WTC11 (cell line): ENCODE measurements at regions not wholly inside any gene's neighbourhood (a gene's known extent, or its start where the extent isn't known, plus 50 kb on each side); places are given as distances from the start of the nearest gene placed in this dataset.

ENCODE experiments used
- NFYB ChIP-seq: sonication (generic); formaldehyde crosslinking; conservative IDR thresholded peaks from 2 replicates; pipeline ENCODE4 v1.8.0; 2022; ENCODE audit warnings: low read depth, missing genetic modification reagents
- SMAD3 ChIP-seq: sonication (generic); formaldehyde crosslinking; IDR thresholded peaks from 2 replicates; pipeline ENCODE4 v1.8.0; 2022; ENCODE audit warnings: missing genetic modification reagents, mild to moderate bottlenecking, borderline replicate concordance
- SP1 ChIP-seq: sonication (generic); formaldehyde crosslinking; conservative IDR thresholded peaks from 2 replicates; pipeline ENCODE4 v1.8.1; 2022; ENCODE audit warnings: missing genetic modification reagents
- TEAD4 ChIP-seq: sonication (generic); formaldehyde crosslinking; IDR thresholded peaks from 2 replicates; pipeline ENCODE4 v1.8.0; 2022; ENCODE audit warnings: mild to moderate bottlenecking, missing genetic modification reagents
- ZBTB21 ChIP-seq: sonication (generic); formaldehyde crosslinking; IDR thresholded peaks from 2 replicates; pipeline ENCODE4 v1.8.1; 2023; ENCODE audit warnings: mild to moderate bottlenecking, missing genetic modification reagents, borderline replicate concordance
- TF ChIP-seq, protein P1 (sequence below): fragments of 200-600 bp; IDR thresholded peaks from 2 replicates; pipeline ENCODE4 v1.8.0; 2022; ENCODE audit warnings: antibody characterized with exemption
- TF ChIP-seq, protein P2 (sequence below): sonication (generic); formaldehyde crosslinking; IDR thresholded peaks from 2 replicates; pipeline ENCODE4 v1.8.0; 2022; ENCODE audit warnings: mild to moderate bottlenecking, missing genetic modification reagents
- TF ChIP-seq, protein P3 (sequence below): sonication (generic); formaldehyde crosslinking; IDR thresholded peaks from 2 replicates; pipeline ENCODE4 v1.8.1; 2023; ENCODE audit warnings: mild to moderate bottlenecking, missing genetic modification reagents, moderate library complexity
- TF ChIP-seq, protein P4 (sequence below): fragments of 250-450 bp; sonication (Bioruptor Pico); IDR thresholded peaks from 2 replicates; pipeline ENCODE4 v2.1.2; 2022; ENCODE audit warnings: mild to moderate bottlenecking, moderate library complexity
- TF ChIP-seq, protein P5 (sequence below): sonication (generic); formaldehyde crosslinking; IDR thresholded peaks from 2 replicates; pipeline ENCODE4 v1.8.0; 2023; ENCODE audit warnings: missing genetic modification reagents

DNA sequence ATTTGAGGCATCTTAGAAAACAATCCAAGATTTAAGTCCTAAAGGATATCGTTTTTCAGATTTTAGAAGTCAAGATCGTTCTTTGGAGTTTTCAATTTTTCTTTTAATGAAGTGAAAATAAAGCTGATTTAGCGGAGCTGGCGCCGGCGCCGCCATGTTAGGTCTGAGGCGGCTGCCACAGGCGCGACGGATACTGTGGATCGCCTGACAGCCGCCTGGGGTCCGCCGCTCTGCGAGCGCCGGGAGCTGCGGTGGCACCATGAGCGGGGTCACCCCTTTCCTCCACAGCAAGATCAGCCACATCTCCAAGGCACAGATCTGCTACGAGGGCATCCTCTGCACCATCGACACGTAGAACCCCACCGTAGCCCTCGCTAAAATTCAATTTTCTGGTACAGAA, 247.2 kb downstream of the GJA1 start:
- TF ChIP-seq, protein P1, sequence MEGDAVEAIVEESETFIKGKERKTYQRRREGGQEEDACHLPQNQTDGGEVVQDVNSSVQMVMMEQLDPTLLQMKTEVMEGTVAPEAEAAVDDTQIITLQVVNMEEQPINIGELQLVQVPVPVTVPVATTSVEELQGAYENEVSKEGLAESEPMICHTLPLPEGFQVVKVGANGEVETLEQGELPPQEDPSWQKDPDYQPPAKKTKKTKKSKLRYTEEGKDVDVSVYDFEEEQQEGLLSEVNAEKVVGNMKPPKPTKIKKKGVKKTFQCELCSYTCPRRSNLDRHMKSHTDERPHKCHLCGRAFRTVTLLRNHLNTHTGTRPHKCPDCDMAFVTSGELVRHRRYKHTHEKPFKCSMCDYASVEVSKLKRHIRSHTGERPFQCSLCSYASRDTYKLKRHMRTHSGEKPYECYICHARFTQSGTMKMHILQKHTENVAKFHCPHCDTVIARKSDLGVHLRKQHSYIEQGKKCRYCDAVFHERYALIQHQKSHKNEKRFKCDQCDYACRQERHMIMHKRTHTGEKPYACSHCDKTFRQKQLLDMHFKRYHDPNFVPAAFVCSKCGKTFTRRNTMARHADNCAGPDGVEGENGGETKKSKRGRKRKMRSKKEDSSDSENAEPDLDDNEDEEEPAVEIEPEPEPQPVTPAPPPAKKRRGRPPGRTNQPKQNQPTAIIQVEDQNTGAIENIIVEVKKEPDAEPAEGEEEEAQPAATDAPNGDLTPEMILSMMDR = no peak
- TF ChIP-seq, protein P2, sequence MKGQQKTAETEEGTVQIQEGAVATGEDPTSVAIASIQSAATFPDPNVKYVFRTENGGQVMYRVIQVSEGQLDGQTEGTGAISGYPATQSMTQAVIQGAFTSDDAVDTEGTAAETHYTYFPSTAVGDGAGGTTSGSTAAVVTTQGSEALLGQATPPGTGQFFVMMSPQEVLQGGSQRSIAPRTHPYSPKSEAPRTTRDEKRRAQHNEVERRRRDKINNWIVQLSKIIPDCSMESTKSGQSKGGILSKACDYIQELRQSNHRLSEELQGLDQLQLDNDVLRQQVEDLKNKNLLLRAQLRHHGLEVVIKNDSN = no peak
- TF ChIP-seq, protein P3, sequence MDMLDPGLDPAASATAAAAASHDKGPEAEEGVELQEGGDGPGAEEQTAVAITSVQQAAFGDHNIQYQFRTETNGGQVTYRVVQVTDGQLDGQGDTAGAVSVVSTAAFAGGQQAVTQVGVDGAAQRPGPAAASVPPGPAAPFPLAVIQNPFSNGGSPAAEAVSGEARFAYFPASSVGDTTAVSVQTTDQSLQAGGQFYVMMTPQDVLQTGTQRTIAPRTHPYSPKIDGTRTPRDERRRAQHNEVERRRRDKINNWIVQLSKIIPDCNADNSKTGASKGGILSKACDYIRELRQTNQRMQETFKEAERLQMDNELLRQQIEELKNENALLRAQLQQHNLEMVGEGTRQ (CRISPR knock-in tag) = no peak
- TF ChIP-seq ZBTB21 (no peak), TEAD4 (no peak), SP1 (no peak), SMAD3 (CRISPR knock-in tag) (no peak), NFYB (no peak)
- TF ChIP-seq, protein P4, sequence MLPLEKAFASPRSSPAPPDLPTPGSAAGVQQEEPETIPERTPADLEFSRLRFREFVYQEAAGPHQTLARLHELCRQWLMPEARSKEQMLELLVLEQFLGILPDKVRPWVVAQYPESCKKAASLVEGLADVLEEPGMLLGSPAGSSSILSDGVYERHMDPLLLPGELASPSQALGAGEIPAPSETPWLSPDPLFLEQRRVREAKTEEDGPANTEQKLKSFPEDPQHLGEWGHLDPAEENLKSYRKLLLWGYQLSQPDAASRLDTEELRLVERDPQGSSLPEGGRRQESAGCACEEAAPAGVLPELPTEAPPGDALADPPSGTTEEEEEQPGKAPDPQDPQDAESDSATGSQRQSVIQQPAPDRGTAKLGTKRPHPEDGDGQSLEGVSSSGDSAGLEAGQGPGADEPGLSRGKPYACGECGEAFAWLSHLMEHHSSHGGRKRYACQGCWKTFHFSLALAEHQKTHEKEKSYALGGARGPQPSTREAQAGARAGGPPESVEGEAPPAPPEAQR (CRISPR knock-in tag) = no peak
- TF ChIP-seq, protein P5, sequence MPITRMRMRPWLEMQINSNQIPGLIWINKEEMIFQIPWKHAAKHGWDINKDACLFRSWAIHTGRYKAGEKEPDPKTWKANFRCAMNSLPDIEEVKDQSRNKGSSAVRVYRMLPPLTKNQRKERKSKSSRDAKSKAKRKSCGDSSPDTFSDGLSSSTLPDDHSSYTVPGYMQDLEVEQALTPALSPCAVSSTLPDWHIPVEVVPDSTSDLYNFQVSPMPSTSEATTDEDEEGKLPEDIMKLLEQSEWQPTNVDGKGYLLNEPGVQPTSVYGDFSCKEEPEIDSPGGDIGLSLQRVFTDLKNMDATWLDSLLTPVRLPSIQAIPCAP (CRISPR knock-in tag) = no peak
